ENCODE measurements at regions not wholly inside any gene's neighbourhood (a gene's known extent, or its start where the extent isn't known, plus 50 kb on each side); places are given as distances from the start of the nearest gene placed in this dataset.

GRCh38 chr6:82035526-82035925 lies 212.0 kb downstream of the IBTK start:
- TF ChIP-seq CTCF (IDR thresholded peaks at IDR 0.05) (no peak), POLR2A (IDR thresholded peaks at IDR 0.05) (no peak), EP300 (IDR thresholded peaks at IDR 0.05) (no peak)
